ENCODE measurements at regions not wholly inside any gene's neighbourhood (a gene's known extent, or its start where the extent isn't known, plus 50 kb on each side); places are given as distances from the start of the nearest gene placed in this dataset.
A peak's percentile ranks its signal among the peaks of the same experiment; 100 is the strongest.
"Not testable (repeated sequence)": the region's sequence is repeated elsewhere in the genome, so short reads cannot be mapped to it uniquely, and the experiment has no call there.

DNA sequence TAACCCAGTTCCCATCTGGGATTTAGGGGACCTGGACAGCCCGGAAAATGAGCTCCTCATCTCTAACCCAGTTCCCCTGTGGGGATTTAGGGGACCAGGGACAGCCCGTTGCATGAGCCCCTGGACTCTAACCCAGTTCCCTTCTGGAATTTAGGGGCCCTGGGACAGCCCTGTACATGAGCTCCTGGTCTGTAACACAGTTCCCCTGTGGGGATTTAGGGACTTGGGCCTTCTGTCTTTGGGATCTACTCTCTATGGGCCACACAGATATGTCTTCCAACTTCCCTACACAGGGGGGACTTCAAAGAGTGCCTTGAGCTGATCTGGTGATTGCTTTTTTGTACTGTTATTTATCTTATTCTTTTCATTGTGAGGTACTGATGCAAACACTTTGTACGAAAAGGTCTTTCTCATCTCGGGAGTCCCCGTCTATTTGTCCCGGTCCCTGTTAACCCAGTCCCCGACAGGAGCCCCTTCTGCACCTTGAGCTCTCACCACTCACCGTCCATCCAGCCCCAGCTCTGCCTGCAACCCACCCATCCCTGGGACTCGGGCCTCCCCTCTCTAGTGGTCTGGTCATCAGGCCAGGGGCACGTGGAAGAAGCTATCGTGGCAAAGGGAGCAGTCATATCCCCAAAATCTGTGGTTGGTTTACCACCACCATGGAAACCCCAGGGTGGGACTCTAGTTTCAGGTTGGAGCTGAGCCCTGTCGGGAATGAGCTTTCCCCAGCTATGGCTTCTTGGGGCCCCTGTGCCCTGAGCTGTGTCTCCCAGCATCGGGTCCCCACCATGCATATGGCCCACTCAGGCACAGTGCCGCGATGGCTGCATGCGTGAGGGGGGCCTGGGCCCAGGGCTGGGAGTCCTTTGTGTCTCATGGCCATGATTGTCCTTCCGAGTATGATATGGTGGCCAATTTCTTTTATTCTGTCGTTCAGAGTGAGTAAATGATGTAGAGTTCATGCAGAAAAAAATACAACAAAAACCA is 270.4 kb upstream of the PLCXD1 start:
- DNase-seq (ENCODE audit: low read depth in 2 of 2), result not testable (repeated sequence)

DNA sequence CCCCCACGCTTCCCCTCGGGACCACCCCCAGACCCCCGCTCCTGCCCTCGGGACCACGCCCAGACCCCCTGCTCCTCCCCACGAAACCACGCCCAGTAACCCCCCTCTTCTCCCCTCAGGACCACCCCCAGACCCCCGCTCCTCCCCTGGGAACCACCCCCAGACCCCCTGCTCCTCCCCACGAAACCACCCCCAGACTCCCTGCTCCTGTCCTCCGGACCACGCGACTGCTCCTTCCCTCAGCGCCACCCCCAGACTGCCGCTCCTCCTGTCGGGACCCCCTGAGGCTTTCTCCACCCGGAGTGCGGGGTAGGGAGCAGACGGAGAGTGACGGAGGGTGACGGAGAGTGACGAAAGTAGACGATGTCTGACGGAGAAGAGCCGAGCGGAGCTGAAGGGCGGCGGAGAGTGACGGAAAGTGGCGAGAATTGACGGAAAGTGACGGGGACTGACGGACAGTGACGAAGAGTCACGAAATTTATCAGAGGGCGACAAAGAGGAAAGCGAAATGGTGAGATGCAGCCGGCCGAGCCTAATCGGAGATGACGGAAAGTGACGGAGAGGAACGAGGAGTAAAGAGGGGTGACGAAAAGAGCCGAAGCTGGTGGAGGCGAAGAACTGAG is 267.2 kb upstream of the PLCXD1 start:
- DNase-seq (ENCODE audit: low read depth in 2 of 2), result not testable (repeated sequence)

DNA sequence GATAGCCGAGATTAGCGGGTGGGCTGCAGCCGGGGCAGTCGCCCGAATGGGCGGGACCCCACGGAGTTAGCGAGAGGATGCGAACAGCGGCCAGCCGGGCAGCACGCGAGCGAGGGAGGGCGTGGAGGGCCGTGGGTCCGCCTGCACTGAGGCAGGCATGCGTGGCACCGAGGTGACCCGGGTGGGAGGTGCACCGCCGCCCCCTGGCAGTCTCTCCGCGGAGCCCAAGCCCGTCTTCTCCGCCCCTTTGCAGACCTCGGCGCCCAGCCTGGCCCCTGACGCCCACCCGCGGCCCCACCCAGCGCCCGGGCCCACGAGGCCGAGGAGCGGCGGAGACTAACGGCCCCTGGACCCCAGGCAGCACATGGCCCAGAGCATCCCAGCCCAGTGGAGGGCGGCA is 266.7 kb upstream of the PLCXD1 start:
- DNase-seq (ENCODE audit: low read depth in 2 of 2), result not testable (repeated sequence)

DNA sequence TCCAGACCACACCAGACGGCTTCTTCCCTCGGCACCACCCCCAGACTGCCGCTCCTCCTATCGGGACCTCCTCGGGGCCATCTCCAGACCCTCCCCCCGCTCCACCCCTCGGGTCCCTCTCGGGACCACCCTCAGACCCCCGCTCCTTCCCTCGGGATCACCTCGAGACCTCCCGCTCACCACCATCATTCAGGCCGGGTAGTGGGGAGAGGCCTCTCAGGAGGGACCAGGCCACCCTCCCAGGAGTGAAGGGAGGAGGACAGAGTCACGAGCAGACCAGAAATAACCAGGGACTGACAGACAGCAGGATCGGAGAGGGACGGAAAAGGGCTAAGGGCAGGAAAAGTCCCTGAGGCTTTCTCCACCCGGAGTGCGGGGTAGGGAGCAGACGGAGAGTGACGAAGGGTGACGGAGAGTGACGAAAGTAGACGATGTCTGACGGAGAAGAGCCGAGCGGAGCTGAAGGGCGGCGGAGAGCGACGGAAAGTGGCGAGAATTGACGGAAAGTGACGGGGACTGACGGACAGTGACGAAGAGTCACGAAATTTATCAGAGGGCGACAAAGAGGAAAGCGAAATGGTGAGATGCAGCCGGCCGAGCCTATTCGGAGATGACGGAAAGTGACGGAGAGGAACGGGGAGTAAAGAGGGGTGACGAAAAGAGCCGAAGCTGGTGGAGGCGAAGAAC is 262.3 kb upstream of the PLCXD1 start:
- peak in 1 of 2 donors; percentile 51 for DNase-seq (ENCODE audit: low read depth in 2 of 2)

DNA sequence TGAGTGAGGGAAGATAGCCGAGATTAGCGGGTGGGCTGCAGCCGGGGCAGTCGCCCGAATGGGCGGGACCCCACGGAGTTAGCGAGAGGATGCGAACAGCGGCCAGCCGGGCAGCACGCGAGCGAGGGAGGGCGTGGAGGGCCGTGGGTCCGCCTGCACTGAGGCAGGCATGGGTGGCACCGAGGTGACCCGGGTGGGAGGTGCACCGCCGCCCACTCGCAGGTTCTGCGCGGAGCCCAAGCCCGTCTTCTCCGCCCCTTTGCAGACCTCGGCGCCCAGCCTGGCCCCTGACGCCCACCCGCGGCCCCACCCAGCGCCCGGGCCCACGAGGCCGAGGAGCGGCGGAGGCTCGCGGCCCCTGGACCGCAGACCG is 261.7 kb upstream of the PLCXD1 start:
- not testable (repeated sequence) for DNase-seq (ENCODE audit: low read depth in 2 of 2)

DNA sequence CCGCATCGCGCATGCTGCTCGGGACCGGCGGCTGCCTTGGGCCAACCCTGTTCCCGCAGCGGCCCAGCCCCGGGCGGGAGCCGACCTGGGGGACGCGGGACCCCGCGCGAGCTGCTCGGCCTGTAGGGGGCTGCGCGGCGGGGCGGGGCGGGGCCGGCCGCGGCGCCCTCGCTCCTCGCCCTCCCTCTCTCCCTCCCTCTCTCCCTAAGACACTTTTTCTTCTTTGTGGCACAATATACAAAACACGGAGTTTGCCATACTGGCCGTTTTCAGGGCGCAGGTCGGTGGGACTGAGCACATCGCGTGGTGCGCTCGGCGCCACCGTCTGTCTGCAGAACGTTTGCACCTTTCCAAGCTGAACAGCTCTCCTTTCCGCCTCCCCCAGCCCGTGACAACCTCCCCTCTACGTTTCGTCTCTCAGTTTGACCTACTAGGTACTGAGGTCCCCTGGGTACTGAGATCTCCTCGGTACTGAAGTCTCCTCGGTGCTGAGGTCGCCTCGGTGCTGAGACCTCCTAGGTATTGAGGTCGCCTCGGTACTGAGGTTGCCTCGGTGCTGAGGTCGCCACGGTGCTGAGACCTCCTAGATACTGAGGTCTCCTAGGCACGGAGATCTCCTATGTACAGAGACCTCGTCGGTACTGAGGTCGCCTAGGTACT is 261.1 kb upstream of the PLCXD1 start:
- DNase-seq (ENCODE audit: low read depth in 2 of 2), result no peak

DNA sequence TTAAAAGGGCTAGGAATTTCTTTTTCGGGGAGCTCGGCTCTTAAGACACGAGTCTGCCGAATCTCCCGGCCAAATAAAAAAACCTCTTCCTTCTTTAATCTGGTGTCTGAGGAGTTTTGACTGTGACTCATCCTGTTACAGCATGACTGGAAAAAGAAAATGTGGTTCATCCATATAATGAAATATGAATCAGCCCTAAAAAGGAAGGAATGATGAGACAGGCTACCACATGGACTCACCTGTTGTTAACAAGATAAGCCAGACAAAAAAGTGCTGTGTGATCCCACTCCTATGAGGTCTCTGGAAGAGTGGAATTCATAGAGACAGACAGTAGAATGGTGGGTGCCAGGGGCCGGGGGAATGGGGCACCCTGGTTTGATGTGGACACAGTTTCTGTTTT is 257.0 kb upstream of the PLCXD1 start:
- not testable (repeated sequence) for DNase-seq (ENCODE audit: low read depth in 2 of 2)

Data from stimulated activated CD4-positive, alpha-beta T cell treated with anti-CD3 and anti-CD28 coated beads, Interleukin-4, amount 100 ng/mL, for 48 hours (primary cell).